Neural cell (in vitro differentiated cells): ENCODE measurements at regions not wholly inside any gene's neighbourhood (a gene's known extent, or its start where the extent isn't known, plus 50 kb on each side); places are given as distances from the start of the nearest gene placed in this dataset.

Experiments
- CTCF ChIP-seq: fragments of 450-650 bp; IDR thresholded peaks from 2 replicates; pipeline ENCODE4 v1.5.1; 2014; ENCODE audit warnings: antibody characterized with exemption, mild to moderate bottlenecking, moderate library complexity; ENCODE audit not compliant: poor library complexity, severe bottlenecking
- EZH2 ChIP-seq: fragments of 200-600, 300-800 bp; shearing (Covaris generic), sonication (generic); IDR thresholded peaks from 2 replicates; pipeline ENCODE4 v1.6.1; 2014; ENCODE audit warnings: antibody characterized with exemption, low read length, borderline replicate concordance, mild to moderate bottlenecking; ENCODE audit not compliant: insufficient read depth, poor library complexity, severe bottlenecking
- MXI1 ChIP-seq: fragments of 450-650 bp; conservative IDR thresholded peaks from 2 replicates; pipeline ENCODE4 v1.6.1; 2014; ENCODE audit warnings: antibody characterized with exemption, mild to moderate bottlenecking; ENCODE audit not compliant: poor library complexity, severe bottlenecking
- POLR2AphosphoS5 ChIP-seq: IDR thresholded peaks from 2 replicates; pipeline ENCODE4 v1.6.1; 2012
- RAD21 ChIP-seq: fragments of 450-650 bp; conservative IDR thresholded peaks from 2 replicates; pipeline ENCODE4 v1.6.1; 2014; ENCODE audit warnings: antibody characterized with exemption, mild to moderate bottlenecking, moderate library complexity
- SMC3 ChIP-seq: fragments of 450-650 bp; conservative IDR thresholded peaks from 2 replicates; pipeline ENCODE4 v1.6.1; 2014; ENCODE audit warnings: antibody characterized with exemption, mild to moderate bottlenecking, moderate library complexity; ENCODE audit not compliant: poor library complexity

- TF ChIP-seq POLR2AphosphoS5: no peak
- TF ChIP-seq CTCF: no peak
- TF ChIP-seq SMC3: no peak
- TF ChIP-seq EZH2: no peak
- TF ChIP-seq RAD21: no peak
- no peak for TF ChIP-seq MXI1
Measured at GRCh38 chr3:17799312-17799711, 56.9 kb upstream of the TBC1D5 start.
